Right lobe of liver (tissue), 6 donors: ENCODE measurements at regions not wholly inside any gene's neighbourhood (a gene's known extent, or its start where the extent isn't known, plus 50 kb on each side); places are given as distances from the start of the nearest gene placed in this dataset.

Experiments used
- ATAC-seq, 4 donors: fragments of 200-7000 bp; cut with Tn5 transposase; one replicate each; pipeline ENCODE4 v1.9.1; 2020; ENCODE audit warnings: mild to moderate bottlenecking in 4 of 4, moderate library complexity in 4 of 4
- DNase-seq, 3 donors: peaks; one replicate each; pipeline ENCODE4 v3.0.0-alpha.2; 2020
- H3K27ac ChIP-seq, 3 donors: fragments of 200-600 bp; one replicate each; pipeline ENCODE4 v1.8.0; 2022
- H3K27me3 ChIP-seq, 2 donors: fragments of 200-600 bp; one replicate each; pipeline ENCODE4 v1.8.0; 2022
- H3K36me3 ChIP-seq, 4 donors: fragments of 200-600 bp; sonication (generic) in 1 of 4; one replicate each; pipeline versions ENCODE4 v1.5.1 to v1.8.0; 2017 to 2022; ENCODE audit warnings: control low read depth in 1 of 4
- H3K4me1 ChIP-seq, 4 donors: fragments of 200-600 bp; sonication (generic) in 1 of 4; one replicate each; pipeline versions ENCODE4 v1.5.1 to v1.8.0; 2017 to 2022; ENCODE audit warnings: control low read depth in 1 of 4
- H3K4me3 ChIP-seq, 3 donors: fragments of 200-600 bp; one replicate each; pipeline ENCODE4 v1.8.0; 2022
- H3K9me3 ChIP-seq, 4 donors: fragments of 200-600 bp; sonication (generic) in 1 of 4; one replicate each; pipeline versions ENCODE4 v1.5.1 to v1.8.0; 2017 to 2022; ENCODE audit warnings: control low read depth in 1 of 4
- POLR2A ChIP-seq: fragments of 450-650 bp; IDR thresholded peaks from one replicate; pipeline ENCODE4 v1.6.1; 2017; ENCODE audit warnings: antibody characterized with exemption, mild to moderate bottlenecking
- WGBS: methylation state at CpG from one replicate; pipeline ENCODE4 v1.1.6; 2018; ENCODE audit warnings: low coverage, low lambda C conversion rate; ENCODE audit not compliant: insufficient coverage; ENCODE audit errors: missing lambda C conversion rate; 5-methylcytosine and 5-hydroxymethylcytosine counted together
- intact Hi-C, 2 donors: fragments of 100-400 bp; cut with DNase I; formaldehyde crosslinking; loops; one replicate each; pipeline versions ENCODE4 v1.11.2 to v1.14.1; 2022
- TF ChIP-seq, protein P1 (sequence below), 4 donors: fragments of 200-600 bp in 3 of 4; fragments of 450-650 bp in 1 of 4; IDR thresholded peaks; one replicate each; pipeline versions ENCODE4 v1.5.1 to v1.8.0; 2016 to 2022; ENCODE audit warnings: antibody characterized with exemption in 4 of 4, mild to moderate bottlenecking in 2 of 4
- donor health status: DM: no; HTN: yes; CAD: no.
- donor health status: DM: no; HTN: no; CAD: no.
- donor health status: DM: no; HTN: no; CAD: no.
- donor health status: DM: no; HTN: yes; CAD: no.
- donor health status: DM: no; HTN: yes; CAD: no.

DNA sequence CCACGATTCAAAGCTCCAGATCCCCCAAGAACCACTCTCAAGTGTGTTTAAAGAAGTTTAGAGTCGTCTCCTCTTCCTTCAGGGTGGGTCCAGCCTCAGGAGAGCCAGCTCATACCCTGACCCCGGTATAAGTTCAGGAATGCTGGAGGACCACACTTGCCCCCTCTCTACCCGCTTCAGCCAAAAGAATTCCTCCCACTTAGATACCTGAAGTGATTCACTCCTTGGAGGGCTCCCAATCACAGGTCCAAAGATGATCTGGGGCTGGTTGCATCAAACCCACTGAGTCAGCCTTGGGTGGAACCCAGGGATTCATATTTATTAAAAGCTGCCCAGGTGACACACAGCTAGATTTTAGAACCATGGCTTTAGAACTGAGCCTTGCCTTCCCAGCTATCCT is 133.5 kb upstream of the PARP11 start:
- Histone ChIP-seq H3K27ac (no peak overlapping the region), H3K9me3 (no peaks in the 10 kb centered on the region), H3K27me3 (no peaks in the 10 kb centered on the region), H3K4me1 (peaks cover 0 to 15% (median 0%) of the 10 kb centered on the region in 4 donors), H3K36me3 (no peaks in the 10 kb centered on the region), H3K4me3 (no peak overlapping the region)
- TF ChIP-seq, protein P1, sequence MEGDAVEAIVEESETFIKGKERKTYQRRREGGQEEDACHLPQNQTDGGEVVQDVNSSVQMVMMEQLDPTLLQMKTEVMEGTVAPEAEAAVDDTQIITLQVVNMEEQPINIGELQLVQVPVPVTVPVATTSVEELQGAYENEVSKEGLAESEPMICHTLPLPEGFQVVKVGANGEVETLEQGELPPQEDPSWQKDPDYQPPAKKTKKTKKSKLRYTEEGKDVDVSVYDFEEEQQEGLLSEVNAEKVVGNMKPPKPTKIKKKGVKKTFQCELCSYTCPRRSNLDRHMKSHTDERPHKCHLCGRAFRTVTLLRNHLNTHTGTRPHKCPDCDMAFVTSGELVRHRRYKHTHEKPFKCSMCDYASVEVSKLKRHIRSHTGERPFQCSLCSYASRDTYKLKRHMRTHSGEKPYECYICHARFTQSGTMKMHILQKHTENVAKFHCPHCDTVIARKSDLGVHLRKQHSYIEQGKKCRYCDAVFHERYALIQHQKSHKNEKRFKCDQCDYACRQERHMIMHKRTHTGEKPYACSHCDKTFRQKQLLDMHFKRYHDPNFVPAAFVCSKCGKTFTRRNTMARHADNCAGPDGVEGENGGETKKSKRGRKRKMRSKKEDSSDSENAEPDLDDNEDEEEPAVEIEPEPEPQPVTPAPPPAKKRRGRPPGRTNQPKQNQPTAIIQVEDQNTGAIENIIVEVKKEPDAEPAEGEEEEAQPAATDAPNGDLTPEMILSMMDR (IDR thresholded peaks at IDR 0.05), result no peak
- TF ChIP-seq POLR2A, result no peak
- DNase-seq (no peak), ATAC-seq (peak in 1 of 4 donors; percentile 23)
- WGBS, result 86% methylated on average over 2 of the region's 4 CpGs
- intact Hi-C loops, result no loop called here

DNA sequence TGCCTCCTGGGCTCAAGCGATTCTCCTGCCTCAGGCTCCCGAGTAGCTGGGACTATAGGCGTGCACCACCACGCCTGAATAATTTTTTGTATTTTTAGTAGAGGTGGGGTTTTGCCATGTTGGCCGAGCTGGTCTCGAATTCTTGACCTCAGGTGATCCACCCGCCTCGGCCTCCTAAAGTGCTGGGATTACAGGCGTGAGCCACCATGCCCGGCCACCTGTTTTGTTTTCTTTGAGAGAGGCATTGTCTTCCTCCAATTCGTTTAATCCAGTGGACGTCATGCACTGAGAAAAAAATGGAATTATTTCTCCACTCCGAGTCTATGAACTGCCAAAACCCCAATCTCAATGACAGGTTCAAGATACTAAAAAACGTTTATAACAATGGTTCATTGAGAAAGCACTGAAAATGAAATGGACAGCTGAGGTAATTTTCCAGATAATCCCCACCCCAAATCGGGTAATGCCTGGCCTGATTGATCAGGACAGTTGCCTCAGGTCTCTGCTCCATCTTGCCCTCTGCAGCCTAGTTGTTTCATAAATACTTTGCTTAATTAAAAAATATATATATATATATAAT is 132.7 kb upstream of the PARP11 start:
- Histone ChIP-seq H3K9me3 (no peaks in the 10 kb centered on the region), H3K27ac (no peak overlapping the region), H3K4me1 (peaks cover 0 to 12% (median 0%) of the 10 kb centered on the region in 4 donors), H3K36me3 (no peaks in the 10 kb centered on the region), H3K27me3 (no peaks in the 10 kb centered on the region), H3K4me3 (no peak overlapping the region)
- TF ChIP-seq, protein P1 (IDR thresholded peaks at IDR 0.05), result no peak
- TF ChIP-seq POLR2A, result no peak
- DNase-seq, result no peak
- intact Hi-C loops, result no loop called here
- 84% methylated on average over 9 of the region's 15 CpGs for WGBS
- no peak for ATAC-seq

DNA sequence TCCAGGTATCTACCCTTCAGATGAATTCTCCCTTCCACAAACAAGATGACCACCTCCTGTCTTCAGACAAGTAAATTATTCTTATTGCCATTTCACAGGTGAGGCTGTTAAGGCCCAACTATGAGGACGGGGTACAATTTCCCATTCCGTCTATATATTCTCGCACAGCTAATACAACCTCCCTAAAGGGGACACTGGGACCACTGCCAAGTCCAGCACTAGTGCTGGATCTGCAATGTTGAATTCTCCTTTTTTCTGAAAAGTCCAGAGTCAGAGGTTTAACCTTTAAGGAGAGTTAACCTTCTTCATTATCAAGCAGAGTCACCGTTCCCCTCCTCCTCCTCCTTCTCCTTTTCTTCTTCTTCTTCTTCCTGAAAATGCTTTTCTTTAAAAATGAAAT is 130.4 kb upstream of the PARP11 start:
- no peak for TF ChIP-seq POLR2A
- TF ChIP-seq, protein P1 (IDR thresholded peaks at IDR 0.05), result no peak
- DNase-seq (no peak), ATAC-seq (no peak)
- H3K9me3 ChIP-seq, result no peaks in the 10 kb centered on the region
- no peaks in the 10 kb centered on the region for H3K4me1 ChIP-seq
- WGBS, result 81% methylated on average over 4 of the region's 4 CpGs
- no peaks in the 10 kb centered on the region for H3K36me3 ChIP-seq
- intact Hi-C loops, result loop anchor here in 1 of 2 donors (5.0 kb wide), 1 partner anchor 39 kb away; no protein-coding TSS in a partner anchor
- H3K27ac ChIP-seq, result no peak overlapping the region
- no peak overlapping the region for H3K4me3 ChIP-seq
- no peaks in the 10 kb centered on the region for H3K27me3 ChIP-seq

DNA sequence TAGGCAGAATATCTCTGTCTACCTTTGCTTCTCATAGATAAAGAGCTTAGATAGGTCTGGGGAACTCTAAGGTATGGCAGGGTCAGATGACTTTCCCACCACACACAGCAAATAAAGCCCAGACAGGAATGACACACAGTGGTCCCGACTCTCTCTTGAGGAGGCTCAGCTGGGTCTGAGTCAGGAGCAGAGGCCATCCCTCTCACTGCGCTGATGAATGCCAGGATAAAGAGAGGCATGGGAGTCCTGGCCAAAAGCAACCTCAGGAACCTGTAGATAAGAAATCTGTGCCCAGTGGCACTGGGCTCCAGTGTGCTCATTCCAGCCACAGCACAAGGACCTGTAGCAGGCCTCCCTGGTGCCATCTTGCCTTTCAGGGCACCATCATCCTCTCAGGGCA is 129.4 kb upstream of the PARP11 start:
- no peak for ATAC-seq
- Histone ChIP-seq H3K4me1 (no peaks in the 10 kb centered on the region), H3K9me3 (no peaks in the 10 kb centered on the region), H3K36me3 (no peaks in the 10 kb centered on the region), H3K4me3 (no peak overlapping the region), H3K27ac (no peak overlapping the region), H3K27me3 (no peaks in the 10 kb centered on the region)
- 33% methylated on average over 1 of the region's 2 CpGs for WGBS
- intact Hi-C loops, result loop anchor here in 1 of 2 donors (5.0 kb wide), 1 partner anchor 40 kb away; no protein-coding TSS in a partner anchor
- no peak for TF ChIP-seq POLR2A
- TF ChIP-seq, protein P1 (IDR thresholded peaks at IDR 0.05), result no peak
- DNase-seq, result no peak
